Dedifferentiated amniotic fluid mesenchymal stem cell (primary cell): ENCODE measurements at regions not wholly inside any gene's neighbourhood (a gene's known extent, or its start where the extent isn't known, plus 50 kb on each side); places are given as distances from the start of the nearest gene placed in this dataset.
"Not testable (repeated sequence)": the region's sequence is repeated elsewhere in the genome, so short reads cannot be mapped to it uniquely, and the experiment has no call there.

Experiments used
- DNase-seq: peaks from one replicate; pipeline ENCODE4 v3.0.0-alpha.2; 2016; ENCODE audit errors: extremely low spot score

DNA sequence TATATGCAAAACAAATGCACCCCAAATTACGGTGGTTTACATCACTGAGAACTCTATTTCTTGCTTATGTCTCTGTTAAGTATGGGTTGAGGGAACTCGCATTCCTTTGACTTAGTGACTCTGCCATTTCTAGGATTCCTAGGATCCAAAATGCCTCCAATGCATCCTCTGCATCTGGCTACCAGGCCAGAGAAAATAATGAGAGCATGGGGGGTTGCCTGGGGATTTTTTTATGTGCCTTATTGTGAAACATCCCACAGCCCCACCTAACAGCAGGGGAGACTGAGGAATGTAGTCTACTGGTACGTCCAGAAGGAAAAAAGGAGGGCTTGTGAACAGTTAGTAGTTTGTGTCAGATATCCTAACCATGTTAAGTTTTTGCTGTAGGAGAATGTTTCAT lies 466.0 kb upstream of the ARRDC3 start:
- DNase-seq: no peak

DNA sequence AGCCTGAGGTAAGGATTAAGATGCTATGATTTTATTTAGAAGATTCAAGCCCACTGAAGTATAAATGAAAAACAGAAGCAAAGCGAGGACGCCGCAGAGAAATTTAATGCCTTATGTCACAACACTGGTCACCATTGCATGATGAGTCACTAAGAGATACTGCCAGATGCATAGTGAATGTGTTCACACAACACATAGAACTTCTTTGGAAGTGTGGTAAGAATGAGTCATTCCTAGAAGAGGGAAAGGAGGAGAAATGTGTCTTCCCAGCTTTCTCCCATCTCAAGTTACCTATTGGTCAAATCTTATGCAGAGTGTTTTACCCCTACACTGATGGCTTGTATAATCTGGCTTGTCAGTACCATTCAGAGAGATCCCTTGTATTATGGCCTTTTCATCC lies 465.3 kb upstream of the ARRDC3 start:
- peak; percentile 72 for DNase-seq

DNA sequence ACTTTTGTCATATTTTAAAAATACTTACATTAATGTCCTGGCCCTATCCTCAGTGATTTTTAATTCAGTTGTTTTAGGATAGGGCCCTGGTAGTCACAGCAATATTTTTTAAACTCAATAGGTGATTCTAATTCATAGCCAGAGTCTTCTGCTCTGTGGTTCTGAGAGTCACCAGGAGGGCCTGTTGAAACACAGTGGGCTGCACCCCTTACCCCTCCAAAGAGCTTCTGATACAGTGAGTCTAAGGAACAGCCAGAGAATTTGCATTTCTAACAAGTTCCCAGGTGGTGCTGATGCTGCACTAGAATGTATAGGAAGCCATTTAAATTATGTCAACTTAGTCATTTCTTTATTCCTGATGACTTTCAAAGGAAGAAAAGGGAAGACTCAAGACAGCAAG lies 458.3 kb upstream of the ARRDC3 start:
- no peak for DNase-seq

DNA sequence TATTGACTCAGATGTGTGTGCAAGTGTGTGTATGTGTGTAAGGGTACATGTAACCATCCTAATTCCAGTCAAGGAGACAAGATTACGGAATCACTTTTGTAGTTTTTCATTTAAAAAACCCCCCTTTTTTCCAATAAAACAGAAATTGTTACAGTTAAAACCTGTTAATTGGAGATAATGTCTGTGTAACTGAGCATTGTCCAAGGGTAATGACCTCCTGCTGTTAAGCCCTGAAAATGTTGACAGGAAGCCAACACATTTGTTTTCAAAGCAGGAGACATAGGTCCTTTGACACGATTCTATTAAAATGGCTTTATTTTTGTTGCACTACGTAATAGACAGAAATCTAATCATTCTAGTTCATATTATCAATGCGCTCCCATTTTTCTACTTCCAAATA lies 457.3 kb upstream of the ARRDC3 start:
- DNase-seq: no peak

DNA sequence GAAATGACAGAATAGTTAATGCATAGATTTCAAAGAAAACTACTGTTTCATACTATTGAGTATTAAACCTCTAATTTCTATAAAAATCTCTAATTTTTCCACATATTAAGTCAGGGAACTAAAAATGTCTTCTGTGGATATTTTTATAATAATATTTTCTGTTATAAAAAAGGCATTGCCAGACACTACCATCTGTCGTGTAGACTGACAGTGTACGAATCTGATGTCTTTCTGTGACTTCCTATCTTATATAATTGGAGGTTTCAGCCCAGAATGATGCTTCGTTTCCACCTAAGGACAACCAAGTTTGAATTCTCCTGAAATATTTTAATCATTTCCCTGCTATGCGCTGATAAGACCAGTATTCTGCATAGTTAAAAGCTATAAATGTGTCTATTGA lies 456.6 kb upstream of the ARRDC3 start:
- DNase-seq: no peak

DNA sequence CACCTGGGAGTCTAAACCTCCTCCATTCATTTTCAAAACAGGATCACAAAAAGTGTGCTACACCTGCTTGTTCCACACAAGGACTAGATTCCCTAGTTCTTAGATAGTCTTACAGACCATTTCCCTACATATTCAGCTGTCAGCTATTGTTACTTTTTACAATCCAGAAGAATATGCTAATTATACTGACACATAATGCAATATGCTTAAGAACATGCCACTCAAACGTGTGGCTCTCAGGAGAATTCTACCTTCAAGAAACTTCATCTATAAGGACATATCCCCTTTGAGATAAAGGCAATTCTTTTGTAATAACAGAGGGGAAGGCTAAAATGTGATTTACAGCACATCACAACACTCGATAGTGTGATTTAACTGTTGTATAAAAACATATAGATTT lies 456.1 kb upstream of the ARRDC3 start:
- no peak for DNase-seq

DNA sequence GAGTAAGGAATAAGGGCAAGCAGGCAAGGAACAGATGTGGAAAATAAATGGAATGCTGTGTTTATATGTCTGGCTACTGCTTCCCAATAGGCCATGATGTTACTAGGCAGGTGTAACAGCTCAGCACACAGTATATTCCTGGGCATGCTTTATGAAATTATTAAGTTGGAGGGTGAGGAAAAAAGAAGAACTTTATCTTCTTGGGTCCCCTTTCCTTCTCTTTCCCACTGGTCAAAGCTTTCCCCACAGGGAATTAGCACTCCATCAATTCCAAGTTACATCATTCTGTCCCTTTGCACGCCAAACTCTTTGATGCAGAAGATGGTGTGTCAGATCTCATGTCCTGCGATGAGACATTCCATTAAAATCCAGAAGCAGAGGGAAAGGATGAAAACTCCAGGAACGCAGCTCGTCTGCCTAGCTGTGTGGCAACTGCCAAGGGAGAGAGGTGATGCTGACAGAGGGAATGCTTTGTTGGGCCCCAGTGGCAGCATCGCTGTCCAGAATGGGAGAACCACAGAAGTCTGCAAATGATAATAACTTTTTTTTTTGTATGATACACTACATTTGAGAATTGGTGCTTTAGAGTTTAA lies 447.3 kb upstream of the ARRDC3 start:
- no peak for DNase-seq

DNA sequence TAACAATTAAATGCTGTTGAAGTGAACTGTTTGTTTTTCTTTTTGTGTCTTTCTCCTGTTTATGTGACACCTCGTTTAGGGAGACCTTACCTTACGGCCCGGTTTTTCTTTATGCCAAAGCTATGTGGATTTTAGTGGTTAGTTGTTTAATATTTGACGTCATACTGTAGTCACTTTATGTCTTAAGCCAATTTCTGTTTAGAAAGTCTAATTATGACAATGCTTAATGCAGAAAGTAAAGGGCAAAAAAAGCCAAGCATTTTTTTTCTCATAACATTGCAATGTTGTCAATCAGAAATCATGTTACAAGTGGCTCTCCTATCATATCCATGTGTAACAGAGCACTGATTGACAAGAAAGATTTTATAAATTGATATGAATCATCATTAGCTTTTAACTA lies 442.5 kb upstream of the ARRDC3 start:
- no peak for DNase-seq

DNA sequence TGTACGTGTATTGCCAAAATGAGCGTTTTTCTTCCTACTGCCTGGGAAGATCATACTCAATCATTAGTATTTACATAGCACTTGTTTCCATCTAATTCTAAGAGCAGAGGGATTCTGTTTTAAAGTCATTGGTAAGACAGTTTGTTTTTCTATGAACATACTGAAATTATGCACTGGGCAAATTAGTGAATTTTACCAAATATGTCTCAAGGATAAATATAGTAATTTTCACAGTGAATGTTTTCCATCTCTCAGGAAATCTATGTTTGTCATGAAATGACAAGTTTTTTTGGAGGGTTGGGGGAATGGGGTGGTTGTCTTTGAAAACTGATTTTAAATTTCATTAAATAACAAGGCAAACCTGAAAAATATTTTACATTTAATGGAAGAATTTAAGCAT lies 441.3 kb upstream of the ARRDC3 start:
- no peak for DNase-seq

DNA sequence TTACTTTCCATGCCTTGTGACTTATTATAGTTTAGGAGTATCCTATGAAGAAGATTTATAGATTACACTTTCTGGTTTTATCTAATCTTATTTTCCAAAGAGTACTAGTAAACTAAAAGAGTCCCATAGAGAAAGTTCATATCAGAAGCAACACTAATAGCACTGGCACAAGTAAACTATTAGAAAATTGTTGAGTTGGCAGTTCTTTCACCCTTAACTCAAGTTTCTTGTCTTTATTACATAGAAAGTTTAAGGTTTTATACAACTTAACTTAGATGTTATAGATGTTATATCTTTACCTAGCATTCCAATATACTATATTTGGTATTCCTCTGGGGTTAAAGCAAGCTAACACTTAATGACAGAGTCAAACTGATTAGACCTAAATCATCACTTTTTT lies 437.8 kb upstream of the ARRDC3 start:
- DNase-seq: no peak

DNA sequence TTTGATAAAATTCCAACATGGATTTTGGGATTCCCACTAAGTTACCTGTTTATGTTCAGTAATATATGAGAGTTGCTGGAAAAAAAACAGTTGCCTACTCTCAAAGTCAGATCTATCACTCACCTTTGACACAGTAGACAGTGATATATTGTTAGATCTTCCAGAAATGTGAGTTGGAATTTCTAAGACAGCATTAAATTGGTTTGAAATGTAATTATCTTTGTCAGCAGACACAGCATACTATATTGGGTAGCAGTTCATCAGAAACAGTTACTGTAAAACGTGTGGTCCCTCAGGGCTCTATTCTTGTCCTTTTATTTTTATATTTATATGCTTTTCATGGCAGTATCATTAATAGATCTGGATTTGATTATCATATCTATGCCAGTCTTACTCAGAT lies 433.6 kb upstream of the ARRDC3 start:
- DNase-seq: no peak

DNA sequence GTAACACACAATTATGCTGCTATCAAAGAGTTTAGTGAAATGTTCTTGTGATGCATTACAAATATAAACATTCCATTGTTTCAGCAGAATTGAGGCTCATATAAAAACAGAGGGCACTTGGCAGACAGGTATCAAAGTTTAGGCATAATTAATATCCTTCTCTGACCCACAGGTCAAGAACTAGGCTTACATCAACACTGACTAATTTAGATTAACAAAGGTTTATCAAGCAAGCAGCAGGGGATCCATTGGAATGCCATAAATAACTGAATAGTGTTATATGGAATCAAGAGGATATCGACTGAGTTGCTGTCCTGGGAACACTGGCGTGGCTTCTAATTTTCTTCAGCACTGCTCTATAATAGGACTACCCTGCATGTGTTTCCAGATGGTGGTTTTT lies 414.5 kb upstream of the ARRDC3 start:
- no peak for DNase-seq

DNA sequence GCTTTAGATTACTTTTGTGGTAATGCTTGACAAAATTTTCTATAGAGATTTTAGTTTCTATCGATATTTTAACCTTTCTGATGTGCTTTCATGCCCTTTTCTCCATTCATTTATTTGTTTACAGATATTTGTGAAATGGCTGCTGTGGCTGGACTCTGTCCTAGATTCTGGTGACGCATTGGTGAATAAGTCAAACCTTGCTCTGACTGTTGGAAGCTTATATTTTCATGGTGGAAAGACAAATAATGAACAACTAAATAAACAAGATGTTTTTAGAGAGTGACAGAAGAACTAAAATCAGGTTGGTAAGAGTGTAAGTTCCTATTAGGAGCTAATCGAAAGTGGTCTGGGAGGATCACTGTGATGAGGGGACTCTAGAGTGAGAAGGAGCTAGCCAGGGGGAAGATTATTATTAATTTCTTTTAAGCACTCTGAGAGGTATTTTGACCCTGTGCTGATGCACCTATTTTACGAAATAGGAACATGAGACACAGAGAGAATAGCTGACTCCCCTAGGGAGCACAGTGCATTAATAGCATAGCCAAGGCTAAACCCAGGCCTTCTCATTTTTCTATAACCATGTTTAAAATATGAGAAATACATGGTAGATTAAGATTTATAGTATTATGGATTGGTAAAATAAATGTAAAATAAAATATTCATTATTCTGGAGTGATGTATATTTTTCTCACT lies 411.9 kb upstream of the ARRDC3 start:
- DNase-seq: no peak

DNA sequence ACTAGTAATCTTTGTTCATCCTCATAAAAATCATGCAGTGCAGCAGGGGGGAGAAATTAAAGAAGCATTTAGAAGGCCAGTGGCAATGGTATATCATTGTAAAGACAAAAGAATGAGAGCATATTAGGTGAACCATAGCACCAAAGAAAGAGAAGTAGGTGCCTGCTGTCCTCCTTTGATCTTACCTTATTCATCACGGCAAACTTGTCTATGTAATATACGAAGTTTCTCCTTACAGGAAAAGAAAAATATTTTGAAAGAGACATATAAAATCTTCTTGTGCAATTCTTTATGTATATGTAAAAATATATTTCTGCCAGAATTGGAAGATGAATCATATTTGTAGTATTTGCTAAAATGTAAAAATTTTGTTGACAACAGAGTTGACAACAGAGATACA lies 411.3 kb upstream of the ARRDC3 start:
- no peak for DNase-seq

DNA sequence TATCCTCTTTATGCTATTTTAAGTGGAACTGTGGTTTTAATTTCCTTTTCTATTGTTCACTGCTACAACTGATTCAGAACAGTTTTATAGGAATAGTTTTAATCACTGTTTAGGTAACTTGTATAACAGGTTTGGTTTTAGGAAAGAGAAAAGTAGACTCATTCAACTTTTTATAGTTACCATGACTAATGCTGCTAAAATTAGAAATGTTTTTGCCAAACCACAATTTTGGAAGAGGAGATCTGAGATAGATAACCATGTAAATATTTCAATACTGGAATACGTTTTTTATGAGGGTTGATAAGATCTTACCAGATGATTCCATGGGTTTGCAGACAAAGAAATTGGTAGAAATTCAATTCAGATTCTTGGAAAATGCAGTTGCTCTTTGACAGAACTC lies 404.6 kb upstream of the ARRDC3 start:
- peak; percentile 42 for DNase-seq

DNA sequence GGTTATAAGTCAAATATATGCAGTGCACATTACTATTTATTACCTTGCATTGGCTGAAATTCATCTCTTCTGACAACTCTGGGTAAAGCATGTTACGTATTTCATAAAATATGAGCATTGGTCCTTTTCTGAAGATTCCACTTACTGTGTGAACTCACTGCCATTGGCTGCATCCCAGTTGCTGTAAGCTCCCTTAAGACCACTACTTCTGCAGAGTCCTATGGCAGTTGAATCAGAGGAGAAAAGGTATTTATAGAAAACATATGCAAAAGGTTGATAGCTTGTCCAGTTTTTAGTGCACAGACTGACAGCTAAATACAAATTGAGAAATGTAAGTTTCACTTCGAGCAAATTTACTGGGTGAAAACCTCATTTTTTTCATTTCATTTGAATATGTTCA lies 394.6 kb upstream of the ARRDC3 start:
- DNase-seq: no peak

DNA sequence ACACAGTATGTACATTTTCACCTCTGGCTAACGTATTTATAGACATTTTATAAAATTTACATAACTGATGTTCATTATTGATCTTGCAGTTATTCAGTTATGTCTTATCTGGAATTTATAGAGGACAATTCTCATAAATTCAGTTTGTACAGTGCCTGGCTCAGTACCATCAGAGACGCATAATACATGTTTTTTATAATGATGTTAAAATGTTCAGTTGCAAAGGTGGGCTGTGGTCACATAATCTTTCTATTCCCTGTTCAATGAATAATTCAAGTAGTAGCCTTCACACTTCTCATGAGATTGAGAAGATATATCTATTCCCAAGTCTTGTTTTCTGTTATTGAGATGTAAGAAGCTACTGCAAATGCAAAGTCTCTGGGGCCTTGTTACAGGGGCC lies 393.1 kb upstream of the ARRDC3 start:
- DNase-seq: no peak

DNA sequence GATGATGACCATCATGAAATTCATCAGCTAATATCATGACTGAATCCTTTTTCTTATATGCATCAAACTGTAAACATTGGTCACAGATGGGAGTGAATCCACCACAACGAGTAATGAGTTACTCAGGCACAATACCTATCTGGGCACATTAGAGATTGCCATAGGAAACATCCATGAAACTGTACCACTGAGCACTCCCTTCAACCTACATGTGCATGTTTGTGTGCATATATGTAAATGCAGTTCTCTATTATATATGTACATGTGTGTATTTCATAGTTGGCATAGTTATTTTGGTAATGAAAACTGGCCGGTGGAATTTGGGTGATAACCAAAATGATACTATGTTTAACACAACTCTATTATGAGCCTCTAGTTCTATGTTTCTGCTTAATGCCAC lies 387.3 kb upstream of the ARRDC3 start:
- DNase-seq: no peak

DNA sequence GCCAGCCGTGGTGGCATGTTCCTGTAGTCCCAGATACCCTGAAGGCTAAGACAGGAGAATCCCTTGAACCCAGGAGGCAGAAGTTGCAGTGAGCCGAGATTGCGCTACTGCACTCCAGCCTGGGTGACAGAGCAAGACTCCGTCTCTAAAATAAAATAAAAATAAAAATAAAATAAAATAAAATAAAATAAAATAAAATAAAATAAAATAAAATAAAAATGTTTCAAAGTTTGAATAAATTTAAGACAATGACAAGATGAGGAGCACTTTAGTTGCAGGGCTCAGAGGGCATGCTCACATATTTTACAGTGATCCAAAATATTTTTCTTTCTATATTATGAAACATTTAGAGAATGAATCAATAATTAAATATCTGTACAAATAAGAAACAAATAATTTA lies 374.3 kb upstream of the ARRDC3 start:
- not testable (repeated sequence) for DNase-seq

DNA sequence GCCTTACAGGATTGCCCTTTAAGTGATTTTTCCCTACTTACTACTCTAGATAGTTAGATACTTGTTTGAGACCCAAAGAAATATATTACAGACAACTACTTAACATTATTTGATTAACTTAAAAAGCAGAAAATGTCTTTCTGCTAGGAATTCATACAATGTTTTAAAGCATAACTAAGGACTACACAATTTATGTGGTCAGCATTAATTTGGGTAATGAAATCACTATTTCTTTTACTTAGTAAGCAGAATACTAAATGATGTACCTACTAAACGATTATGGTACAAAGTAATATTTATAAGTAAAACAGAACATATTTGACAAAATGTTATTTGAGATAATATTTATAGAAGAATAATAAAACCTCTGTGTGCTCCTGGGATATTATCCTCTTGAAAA lies 371.9 kb upstream of the ARRDC3 start:
- DNase-seq: no peak

DNA sequence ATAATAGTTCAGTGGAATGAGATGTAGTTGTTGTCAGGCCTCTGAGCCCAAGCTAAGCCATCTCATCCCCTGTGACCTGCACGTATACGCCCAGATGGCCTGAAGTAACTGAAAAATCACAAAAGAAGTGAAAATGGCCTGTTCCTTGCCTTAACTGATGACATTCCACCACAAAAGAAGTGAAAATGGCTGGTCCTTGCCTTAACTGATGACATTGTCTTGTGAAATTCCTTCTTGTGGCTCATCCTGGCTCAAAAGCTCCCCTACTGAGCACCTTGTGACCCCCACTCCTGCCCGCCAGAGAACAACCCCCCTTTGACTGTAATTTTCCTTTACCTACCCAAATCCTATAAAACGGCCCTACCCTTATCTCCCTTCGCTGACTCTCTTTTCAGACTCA lies 361.4 kb upstream of the ARRDC3 start:
- DNase-seq: not testable (repeated sequence)

DNA sequence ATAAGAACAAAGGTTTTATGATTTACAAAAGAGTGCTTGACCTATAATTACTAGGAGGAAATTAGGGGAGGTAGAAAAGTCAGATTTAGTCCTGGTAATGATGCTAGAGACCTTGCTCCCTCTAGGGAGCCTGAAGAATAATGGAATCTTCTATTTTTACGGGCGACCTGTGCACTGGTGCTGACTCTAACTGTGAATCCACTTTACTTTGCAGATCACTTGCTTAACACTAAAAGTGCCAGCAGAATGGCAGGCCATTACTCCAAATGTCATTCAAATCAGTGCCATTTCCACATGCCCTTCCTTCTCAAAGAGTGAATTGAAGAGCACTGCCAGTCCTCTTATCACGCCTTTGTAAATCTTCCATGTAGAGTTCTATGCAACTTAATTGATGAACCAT lies 359.4 kb upstream of the ARRDC3 start:
- DNase-seq: no peak

DNA sequence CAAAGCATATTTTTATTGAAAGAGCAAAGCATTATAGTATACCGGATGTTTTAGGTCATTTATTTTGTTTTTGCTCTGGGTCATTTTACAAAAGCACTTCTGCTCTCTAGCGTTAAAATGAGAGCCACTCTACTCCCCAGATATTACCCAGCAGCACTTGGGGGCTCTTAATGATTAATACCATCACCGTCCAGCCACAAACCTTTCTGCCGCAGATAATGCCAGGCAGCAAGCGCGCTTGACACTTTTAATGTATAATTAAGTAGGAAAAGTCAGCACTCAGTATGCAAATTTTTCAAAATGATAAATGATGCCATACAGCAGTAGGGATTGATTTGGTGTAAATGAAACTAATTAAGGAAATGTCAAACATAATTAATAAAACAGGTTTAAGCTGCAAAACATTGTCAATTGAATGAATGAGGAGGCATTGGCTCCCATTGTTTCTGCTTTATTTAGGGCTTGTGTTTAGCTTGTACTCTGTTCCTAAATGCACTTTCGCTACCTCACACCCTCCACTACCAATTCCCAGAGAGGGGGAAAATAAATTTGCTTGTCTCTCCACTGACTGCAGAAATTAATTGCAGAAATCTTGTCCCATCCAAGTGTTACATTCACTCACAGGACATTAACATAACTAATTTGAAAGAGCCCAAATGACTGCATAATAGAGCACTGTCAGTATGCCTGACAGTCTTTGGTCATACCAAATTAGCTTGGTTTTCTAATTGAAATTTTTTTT lies 358.8 kb upstream of the ARRDC3 start:
- DNase-seq: no peak
